SK-N-SH treated with all-trans-retinoic acid at 6 μM for 48 hours (cell line): ENCODE measurements at regions not wholly inside any gene's neighbourhood (a gene's known extent, or its start where the extent isn't known, plus 50 kb on each side); places are given as distances from the start of the nearest gene placed in this dataset.

ENCODE experiments used
- ATAC-seq: fragments of 200-7000 bp; cut with Tn5 transposase; 3 replicates; pipeline ENCODE4 v1.9.1; 2020; ENCODE audit warnings: mild to moderate bottlenecking, moderate library complexity
- CREB5 ChIP-seq: fragments of 250-450 bp; sonication (Bioruptor Pico); IDR thresholded peaks from 2 replicates; pipeline ENCODE4 v1.5.1; 2020; ENCODE audit warnings: low read depth, mild to moderate bottlenecking, moderate library complexity
- CSDC2 ChIP-seq: fragments of 250-450 bp; sonication (Bioruptor Pico); IDR thresholded peaks from 2 replicates; pipeline ENCODE4 v1.5.0; 2020; ENCODE audit warnings: mild to moderate bottlenecking, moderate library complexity
- ESRRG ChIP-seq: fragments of 250-450 bp; sonication (Bioruptor Pico); IDR thresholded peaks from 2 replicates; pipeline ENCODE4 v1.6.1; 2021; ENCODE audit warnings: mild to moderate bottlenecking
- RARB ChIP-seq: fragments of 250-450 bp; sonication (Bioruptor Pico); IDR thresholded peaks from 2 replicates; pipeline ENCODE4 v1.8.0; 2021; ENCODE audit warnings: mild to moderate bottlenecking, moderate library complexity
- SNAI2 ChIP-seq: fragments of 250-450 bp; sonication (Bioruptor Pico); IDR thresholded peaks from 2 replicates; pipeline ENCODE4 v1.5.0; 2020; ENCODE audit warnings: mild to moderate bottlenecking, moderate library complexity
- TCF4 ChIP-seq: fragments of 250-450 bp; sonication (Bioruptor Pico); IDR thresholded peaks from 2 replicates; pipeline ENCODE4 v1.8.0; 2021; ENCODE audit warnings: mild to moderate bottlenecking, moderate library complexity, borderline replicate concordance
- TSHZ2 ChIP-seq: fragments of 250-450 bp; sonication (Bioruptor Pico); IDR thresholded peaks from 2 replicates; pipeline ENCODE4 v1.5.0; 2020; ENCODE audit warnings: mild to moderate bottlenecking, moderate library complexity
- ZFP30 ChIP-seq: fragments of 450-650 bp; formaldehyde crosslinking; IDR thresholded peaks from 2 replicates; pipeline ENCODE4 v1.5.0; 2022; ENCODE audit warnings: mild to moderate bottlenecking, moderate library complexity
- ZNF565 ChIP-seq: fragments of 450-650 bp; formaldehyde crosslinking; conservative IDR thresholded peaks from 2 replicates; pipeline ENCODE4 v1.5.0; 2020; ENCODE audit warnings: low read depth, mild to moderate bottlenecking, moderate library complexity
- TF ChIP-seq, protein P1 (sequence below): fragments of 250-450 bp; sonication (Bioruptor Pico); IDR thresholded peaks from 2 replicates; pipeline ENCODE4 v1.8.0; 2020; ENCODE audit warnings: mild to moderate bottlenecking, moderate library complexity, borderline replicate concordance
- TF ChIP-seq, protein P2 (sequence below): fragments of 250-450 bp; sonication (Bioruptor Pico); IDR thresholded peaks from 2 replicates; pipeline ENCODE4 v1.5.1; 2021; ENCODE audit warnings: mild to moderate bottlenecking, moderate library complexity

GRCh38 chr6:113600551-113601339 is 256.4 kb upstream of the MARCKS start (continued):
- no peak for TF ChIP-seq TSHZ2 (CRISPR knock-in tag)

DNA sequence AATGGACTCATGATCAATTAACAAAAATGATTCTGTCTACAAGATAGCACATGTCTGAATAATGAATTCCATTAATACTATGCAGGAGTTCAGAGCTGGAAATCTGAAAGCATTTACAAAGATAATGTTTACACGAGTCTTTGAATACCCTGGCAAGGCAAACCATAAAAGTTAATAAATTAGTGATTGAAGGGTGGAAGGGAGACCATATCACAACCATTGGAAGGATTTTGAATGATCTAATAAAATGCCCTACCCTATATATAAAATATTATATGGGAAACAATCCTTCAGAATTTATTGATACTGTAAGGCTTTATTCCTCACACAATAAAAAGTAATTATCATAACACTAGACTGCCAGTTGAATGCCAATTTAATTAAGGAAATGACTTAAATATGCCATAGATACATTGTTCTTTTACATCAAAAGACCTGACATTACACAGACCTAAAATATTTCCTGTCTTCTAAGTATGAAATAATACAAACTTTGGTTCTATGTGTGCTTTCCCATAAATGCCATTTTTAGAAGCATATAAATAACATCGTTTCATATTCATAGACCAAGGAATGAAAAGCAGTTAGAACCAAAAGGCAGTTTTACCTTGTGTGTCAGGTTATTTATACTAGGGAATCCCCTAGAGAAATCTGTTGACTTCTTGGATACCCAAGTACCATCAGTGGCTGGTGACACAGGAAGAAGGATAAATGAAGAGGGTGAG is 249.2 kb upstream of the MARCKS start:
- ATAC-seq, result no peak
- TF ChIP-seq ZFP30 (CRISPR knock-in tag) (no peak), CSDC2 (CRISPR knock-in tag) (no peak), RARB (CRISPR knock-in tag) (no peak), TSHZ2 (CRISPR knock-in tag) (no peak), SNAI2 (CRISPR knock-in tag) (no peak), CREB5 (CRISPR knock-in tag) (no peak), ZNF565 (CRISPR knock-in tag) (no peak)
- TF ChIP-seq, protein P1, sequence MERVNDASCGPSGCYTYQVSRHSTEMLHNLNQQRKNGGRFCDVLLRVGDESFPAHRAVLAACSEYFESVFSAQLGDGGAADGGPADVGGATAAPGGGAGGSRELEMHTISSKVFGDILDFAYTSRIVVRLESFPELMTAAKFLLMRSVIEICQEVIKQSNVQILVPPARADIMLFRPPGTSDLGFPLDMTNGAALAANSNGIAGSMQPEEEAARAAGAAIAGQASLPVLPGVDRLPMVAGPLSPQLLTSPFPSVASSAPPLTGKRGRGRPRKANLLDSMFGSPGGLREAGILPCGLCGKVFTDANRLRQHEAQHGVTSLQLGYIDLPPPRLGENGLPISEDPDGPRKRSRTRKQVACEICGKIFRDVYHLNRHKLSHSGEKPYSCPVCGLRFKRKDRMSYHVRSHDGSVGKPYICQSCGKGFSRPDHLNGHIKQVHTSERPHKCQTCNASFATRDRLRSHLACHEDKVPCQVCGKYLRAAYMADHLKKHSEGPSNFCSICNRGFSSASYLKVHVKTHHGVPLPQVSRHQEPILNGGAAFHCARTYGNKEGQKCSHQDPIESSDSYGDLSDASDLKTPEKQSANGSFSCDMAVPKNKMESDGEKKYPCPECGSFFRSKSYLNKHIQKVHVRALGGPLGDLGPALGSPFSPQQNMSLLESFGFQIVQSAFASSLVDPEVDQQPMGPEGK, result no peak
- TF ChIP-seq, protein P2, sequence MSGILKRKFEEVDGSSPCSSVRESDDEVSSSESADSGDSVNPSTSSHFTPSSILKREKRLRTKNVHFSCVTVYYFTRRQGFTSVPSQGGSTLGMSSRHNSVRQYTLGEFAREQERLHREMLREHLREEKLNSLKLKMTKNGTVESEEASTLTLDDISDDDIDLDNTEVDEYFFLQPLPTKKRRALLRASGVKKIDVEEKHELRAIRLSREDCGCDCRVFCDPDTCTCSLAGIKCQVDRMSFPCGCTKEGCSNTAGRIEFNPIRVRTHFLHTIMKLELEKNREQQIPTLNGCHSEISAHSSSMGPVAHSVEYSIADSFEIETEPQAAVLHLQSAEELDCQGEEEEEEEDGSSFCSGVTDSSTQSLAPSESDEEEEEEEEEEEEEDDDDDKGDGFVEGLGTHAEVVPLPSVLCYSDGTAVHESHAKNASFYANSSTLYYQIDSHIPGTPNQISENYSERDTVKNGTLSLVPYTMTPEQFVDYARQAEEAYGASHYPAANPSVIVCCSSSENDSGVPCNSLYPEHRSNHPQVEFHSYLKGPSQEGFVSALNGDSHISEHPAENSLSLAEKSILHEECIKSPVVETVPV (CRISPR knock-in tag), result no peak

DNA sequence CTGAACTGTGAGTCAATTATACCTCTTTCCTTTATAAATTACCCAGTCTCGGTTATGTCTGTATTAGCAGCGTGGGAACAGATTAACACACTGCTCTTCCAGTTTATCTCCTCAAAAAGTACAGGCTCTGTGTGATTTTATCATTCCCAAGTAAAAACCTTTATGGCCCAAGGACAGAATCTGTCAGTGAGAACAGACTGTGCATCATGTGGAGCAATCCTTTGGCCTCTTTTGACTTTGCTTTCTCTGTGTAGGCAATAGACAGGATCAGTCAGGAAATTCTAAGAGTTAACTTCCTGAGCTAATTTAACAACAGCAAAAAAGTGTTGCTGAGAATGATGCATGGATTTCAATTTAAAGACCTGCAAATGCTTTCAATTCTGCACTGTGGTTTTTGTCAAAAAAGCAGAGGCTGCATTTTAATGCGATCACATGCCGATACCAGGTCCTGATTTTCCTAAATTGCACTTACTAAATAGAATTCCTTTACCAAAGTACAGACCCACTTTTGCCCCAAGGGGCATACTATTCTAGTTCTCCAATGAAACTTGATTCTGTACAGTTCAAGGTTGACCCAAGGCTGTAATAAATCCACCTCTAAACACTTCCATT is 246.7 kb upstream of the MARCKS start:
- TF ChIP-seq TCF4, result peak; percentile 47; the same call in 1 of the 2 replicates
- peak; percentile 43; the same call in 1 of the 2 replicates for TF ChIP-seq TSHZ2 (CRISPR knock-in tag)
- TF ChIP-seq ESRRG (CRISPR knock-in tag), result no peak
- ATAC-seq, result peak; percentile 31; the same call in 1 of the 3 replicates
